ENCODE measurements at regions not wholly inside any gene's neighbourhood (a gene's known extent, or its start where the extent isn't known, plus 50 kb on each side); places are given as distances from the start of the nearest gene placed in this dataset.

DNA sequence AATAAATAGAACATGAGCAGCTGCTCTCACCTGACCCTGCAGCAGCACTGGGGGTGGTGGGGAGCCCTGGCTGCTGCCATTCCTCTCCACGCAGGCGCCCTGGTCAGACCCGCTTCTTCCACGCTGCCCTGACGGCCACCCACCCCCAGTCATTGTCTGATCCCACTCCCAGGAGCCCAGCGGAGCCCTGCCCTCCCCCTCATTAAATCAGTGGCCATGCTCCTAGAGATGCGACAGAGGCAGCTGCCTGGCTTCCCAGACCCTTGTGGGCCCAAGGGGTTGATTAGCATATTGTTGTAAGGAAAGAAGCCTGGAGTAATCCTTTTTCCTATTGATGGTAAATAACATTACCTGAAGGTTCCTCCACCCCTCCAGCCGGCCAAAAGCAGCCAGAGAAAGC, 301.5 kb downstream of the RRAGC start:
- H3K9me3 ChIP-seq (ENCODE audit: low read length) = no peaks in the 10 kb centered on the region
- no peaks in the 10 kb centered on the region for H3K79me2 ChIP-seq (ENCODE audit: insufficient read depth, low read length)
- TF ChIP-seq EZH2 (IDR thresholded peaks at IDR 0.05; ENCODE audit: borderline replicate concordance, low read length) (no peak), CTCF (IDR thresholded peaks at IDR 0.05; ENCODE audit: low read length) (no peak)
- no peak overlapping the region for H3K9ac ChIP-seq (ENCODE audit: low read length)
- H3K27me3 ChIP-seq (ENCODE audit: insufficient read depth, low read length) = no peaks in the 10 kb centered on the region; the same call in none of the 2 replicates
- H3K4me3 ChIP-seq (ENCODE audit: low read depth, low read length, poor library complexity, severe bottlenecking) = no peak overlapping the region
- no peaks in the 10 kb centered on the region for H3F3A ChIP-seq (ENCODE audit: insufficient read depth, low read length)
- H2AFZ ChIP-seq (ENCODE audit: low read length) = no peak overlapping the region
- no peak overlapping the region for H3K27ac ChIP-seq (ENCODE audit: low read depth, low read length, poor library complexity, severe bottlenecking)
- H3K9me2 ChIP-seq (ENCODE audit: low read depth, low read length) = no peaks in the 10 kb centered on the region
- no peak overlapping the region for H3K4me2 ChIP-seq (ENCODE audit: low read length)
- peaks cover 23% of the 10 kb centered on the region for H3K4me1 ChIP-seq (ENCODE audit: insufficient read depth, low read length, severe bottlenecking)
- no peaks in the 10 kb centered on the region for H3K36me3 ChIP-seq (ENCODE audit: insufficient read depth, low read length)
- H4K20me1 ChIP-seq (ENCODE audit: insufficient read depth, low read length) = no peaks in the 10 kb centered on the region

DNA sequence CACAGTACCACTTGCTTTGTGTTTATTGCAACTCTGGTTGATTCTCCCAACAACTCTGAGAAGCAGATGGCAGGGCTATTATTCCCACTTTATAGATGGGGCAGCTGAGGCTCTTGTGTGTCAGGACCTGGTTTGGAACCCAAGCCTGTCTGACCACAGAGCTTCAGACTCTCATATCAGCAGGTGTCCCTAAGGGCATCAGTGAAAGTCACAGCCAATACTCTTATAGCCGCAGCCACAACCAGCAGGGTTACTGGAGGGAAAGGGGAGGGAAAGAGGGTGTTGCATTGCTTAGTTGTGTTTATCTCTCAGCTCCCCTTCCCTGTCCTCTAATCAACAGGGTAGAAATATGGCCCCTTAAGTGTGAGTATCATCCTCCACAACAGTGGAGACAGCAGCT, 304.0 kb downstream of the RRAGC start:
- Histone ChIP-seq H3K27me3 (ENCODE audit: insufficient read depth, low read length) (no peaks in the 10 kb centered on the region; the same call in 1 of the 2 replicates), H3F3A (ENCODE audit: insufficient read depth, low read length) (no peaks in the 10 kb centered on the region), H3K9ac (ENCODE audit: low read length) (no peak overlapping the region), H3K36me3 (ENCODE audit: insufficient read depth, low read length) (no peaks in the 10 kb centered on the region), H3K9me3 (ENCODE audit: low read length) (no peaks in the 10 kb centered on the region), H3K4me3 (ENCODE audit: low read depth, low read length, poor library complexity, severe bottlenecking) (no peak overlapping the region), H3K27ac (ENCODE audit: low read depth, low read length, poor library complexity, severe bottlenecking) (no peak overlapping the region), H4K20me1 (ENCODE audit: insufficient read depth, low read length) (no peaks in the 10 kb centered on the region), H3K9me2 (ENCODE audit: low read depth, low read length) (no peaks in the 10 kb centered on the region), H3K4me1 (ENCODE audit: insufficient read depth, low read length, severe bottlenecking) (peaks cover 22% of the 10 kb centered on the region), H3K4me2 (ENCODE audit: low read length) (no peak overlapping the region), H2AFZ (ENCODE audit: low read length) (no peak overlapping the region), H3K79me2 (ENCODE audit: insufficient read depth, low read length) (no peaks in the 10 kb centered on the region)
- TF ChIP-seq CTCF (IDR thresholded peaks at IDR 0.05; ENCODE audit: low read length) (no peak), EZH2 (IDR thresholded peaks at IDR 0.05; ENCODE audit: borderline replicate concordance, low read length) (no peak)

GRCh38 chr1:38555130-38555529, 304.4 kb downstream of the RRAGC start:
- Histone ChIP-seq H4K20me1 (ENCODE audit: insufficient read depth, low read length) (no peaks in the 10 kb centered on the region), H3K4me1 (ENCODE audit: insufficient read depth, low read length, severe bottlenecking) (peaks cover 18% of the 10 kb centered on the region), H3K27me3 (ENCODE audit: insufficient read depth, low read length) (no peaks in the 10 kb centered on the region; the same call in 1 of the 2 replicates), H3K27ac (ENCODE audit: low read depth, low read length, poor library complexity, severe bottlenecking) (no peak overlapping the region), H3K9me2 (ENCODE audit: low read depth, low read length) (no peaks in the 10 kb centered on the region), H3K4me2 (ENCODE audit: low read length) (no peak overlapping the region), H3K4me3 (ENCODE audit: low read depth, low read length, poor library complexity, severe bottlenecking) (no peak overlapping the region), H3K36me3 (ENCODE audit: insufficient read depth, low read length) (no peaks in the 10 kb centered on the region), H3F3A (ENCODE audit: insufficient read depth, low read length) (no peaks in the 10 kb centered on the region), H3K79me2 (ENCODE audit: insufficient read depth, low read length) (no peaks in the 10 kb centered on the region), H2AFZ (ENCODE audit: low read length) (no peak overlapping the region), H3K9me3 (ENCODE audit: low read length) (no peaks in the 10 kb centered on the region), H3K9ac (ENCODE audit: low read length) (no peak overlapping the region)
- TF ChIP-seq EZH2 (IDR thresholded peaks at IDR 0.05; ENCODE audit: borderline replicate concordance, low read length) (no peak), CTCF (IDR thresholded peaks at IDR 0.05; ENCODE audit: low read length) (no peak)

All from OCI-LY1 (cell line).